ENCODE measurements at regions not wholly inside any gene's neighbourhood (a gene's known extent, or its start where the extent isn't known, plus 50 kb on each side); places are given as distances from the start of the nearest gene placed in this dataset.

DNA sequence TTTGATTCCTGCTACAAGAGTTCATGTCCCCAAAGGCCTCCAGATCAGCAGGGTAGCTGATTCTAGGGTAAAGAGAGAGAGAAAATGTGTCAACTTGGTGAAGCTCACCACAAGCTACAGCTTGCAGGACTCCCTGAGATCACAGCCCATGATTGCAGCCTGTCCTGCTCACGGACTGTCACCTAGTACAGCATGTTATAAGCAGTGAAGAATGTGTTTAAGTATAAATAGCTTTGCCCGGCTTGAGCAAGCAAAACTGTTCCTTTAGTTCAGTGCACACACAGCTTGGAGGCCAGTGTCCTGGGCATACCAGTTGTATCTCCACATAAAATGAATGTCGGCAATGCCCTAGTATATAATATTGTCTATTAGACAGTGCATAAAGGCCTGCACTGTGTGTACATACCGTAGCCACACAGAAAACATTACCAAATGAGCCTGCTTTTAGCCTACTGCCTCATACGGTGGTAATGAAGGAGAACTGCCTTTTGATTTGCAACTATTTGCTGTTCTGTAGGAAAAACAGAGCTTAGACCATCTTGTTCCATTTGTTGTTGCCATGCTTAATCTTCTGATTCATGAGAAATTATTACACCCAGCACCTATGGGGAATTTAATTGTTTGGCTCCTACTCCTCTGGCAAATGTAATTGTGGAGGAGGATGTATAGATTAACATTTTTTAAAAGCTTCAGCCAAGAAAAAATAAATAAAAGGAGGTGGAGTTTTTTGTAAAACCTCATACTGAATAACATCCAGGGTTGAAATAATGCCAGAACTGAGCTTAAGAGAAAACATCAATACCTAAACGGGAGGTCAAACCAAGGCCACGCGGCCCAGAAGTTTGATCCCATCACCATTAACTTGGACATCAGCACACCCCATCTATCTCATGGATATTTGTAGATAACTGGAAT lies 108.1 kb upstream of the G2E3 start:
- H3K9ac ChIP-seq (ENCODE audit: low read length in 3 of 3) = no peak overlapping the region
- intact Hi-C loops (cut with DNase I) = no loop called here
- H3K4me1 ChIP-seq (ENCODE audit: control insufficient read depth in 2 of 3, insufficient read depth in 2 of 3, low read depth in 1 of 3, low read length in 3 of 3) = peaks cover 0 to 3% (median 0%) of the 10 kb centered on the region in 3 donors
- TF ChIP-seq, protein P1, sequence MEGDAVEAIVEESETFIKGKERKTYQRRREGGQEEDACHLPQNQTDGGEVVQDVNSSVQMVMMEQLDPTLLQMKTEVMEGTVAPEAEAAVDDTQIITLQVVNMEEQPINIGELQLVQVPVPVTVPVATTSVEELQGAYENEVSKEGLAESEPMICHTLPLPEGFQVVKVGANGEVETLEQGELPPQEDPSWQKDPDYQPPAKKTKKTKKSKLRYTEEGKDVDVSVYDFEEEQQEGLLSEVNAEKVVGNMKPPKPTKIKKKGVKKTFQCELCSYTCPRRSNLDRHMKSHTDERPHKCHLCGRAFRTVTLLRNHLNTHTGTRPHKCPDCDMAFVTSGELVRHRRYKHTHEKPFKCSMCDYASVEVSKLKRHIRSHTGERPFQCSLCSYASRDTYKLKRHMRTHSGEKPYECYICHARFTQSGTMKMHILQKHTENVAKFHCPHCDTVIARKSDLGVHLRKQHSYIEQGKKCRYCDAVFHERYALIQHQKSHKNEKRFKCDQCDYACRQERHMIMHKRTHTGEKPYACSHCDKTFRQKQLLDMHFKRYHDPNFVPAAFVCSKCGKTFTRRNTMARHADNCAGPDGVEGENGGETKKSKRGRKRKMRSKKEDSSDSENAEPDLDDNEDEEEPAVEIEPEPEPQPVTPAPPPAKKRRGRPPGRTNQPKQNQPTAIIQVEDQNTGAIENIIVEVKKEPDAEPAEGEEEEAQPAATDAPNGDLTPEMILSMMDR (IDR thresholded peaks at IDR 0.05; ENCODE audit: borderline replicate concordance, extremely low read depth, insufficient read depth) = no peak
- H3K27ac ChIP-seq (ENCODE audit: low read depth in 2 of 2, low read length in 2 of 2) = no peak overlapping the region
- DNase-seq (peak in 1 of 5 donors; percentile 13), FAIRE-seq (no peak)
- no peak overlapping the region for H3K4me3 ChIP-seq (ENCODE audit: low read length in 3 of 3)
- H3K27me3 ChIP-seq (ENCODE audit: control insufficient read depth, insufficient read depth, low read length) = no peaks in the 10 kb centered on the region
- no peaks in the 10 kb centered on the region for H3K9me3 ChIP-seq (ENCODE audit: control insufficient read depth in 2 of 3, insufficient read depth in 1 of 3, low read length in 3 of 3)
- no peaks in the 10 kb centered on the region for H3K36me3 ChIP-seq (ENCODE audit: control insufficient read depth in 2 of 3, insufficient read depth in 3 of 3, low read length in 3 of 3)

DNA sequence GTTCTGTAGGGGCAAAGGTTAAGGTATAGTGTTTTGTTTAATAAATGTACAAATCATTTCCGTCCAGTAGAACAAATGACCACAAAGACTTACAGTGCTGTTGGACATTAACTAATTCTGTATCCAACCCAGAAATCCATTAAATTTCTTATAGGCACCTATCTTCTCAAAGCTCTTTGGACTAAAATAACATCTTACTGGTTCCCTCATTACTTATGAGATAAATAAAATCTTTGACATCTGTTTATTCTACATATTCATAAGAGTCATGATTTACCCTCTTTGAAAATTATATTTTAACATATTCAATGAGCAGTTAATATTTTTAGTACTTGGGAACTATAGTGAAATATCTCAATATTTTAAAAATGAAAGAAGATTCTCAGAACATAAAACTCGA lies 102.7 kb upstream of the G2E3 start:
- Histone ChIP-seq H3K4me1 (ENCODE audit: control insufficient read depth in 2 of 3, insufficient read depth in 2 of 3, low read depth in 1 of 3, low read length in 3 of 3) (no peaks in the 10 kb centered on the region), H3K9me3 (ENCODE audit: control insufficient read depth in 2 of 3, insufficient read depth in 1 of 3, low read length in 3 of 3) (no peaks in the 10 kb centered on the region), H3K9ac (ENCODE audit: low read length in 3 of 3) (no peak overlapping the region), H3K27ac (ENCODE audit: low read depth in 2 of 2, low read length in 2 of 2) (no peak overlapping the region), H3K4me3 (ENCODE audit: low read length in 3 of 3) (no peak overlapping the region), H3K27me3 (ENCODE audit: control insufficient read depth, insufficient read depth, low read length) (no peaks in the 10 kb centered on the region), H3K36me3 (ENCODE audit: control insufficient read depth in 2 of 3, insufficient read depth in 3 of 3, low read length in 3 of 3) (no peaks in the 10 kb centered on the region)
- intact Hi-C loops (cut with DNase I) = no loop called here
- TF ChIP-seq, protein P1 (IDR thresholded peaks at IDR 0.05; ENCODE audit: borderline replicate concordance, extremely low read depth, insufficient read depth) = no peak
- FAIRE-seq = no peak
- no peak for DNase-seq

DNA sequence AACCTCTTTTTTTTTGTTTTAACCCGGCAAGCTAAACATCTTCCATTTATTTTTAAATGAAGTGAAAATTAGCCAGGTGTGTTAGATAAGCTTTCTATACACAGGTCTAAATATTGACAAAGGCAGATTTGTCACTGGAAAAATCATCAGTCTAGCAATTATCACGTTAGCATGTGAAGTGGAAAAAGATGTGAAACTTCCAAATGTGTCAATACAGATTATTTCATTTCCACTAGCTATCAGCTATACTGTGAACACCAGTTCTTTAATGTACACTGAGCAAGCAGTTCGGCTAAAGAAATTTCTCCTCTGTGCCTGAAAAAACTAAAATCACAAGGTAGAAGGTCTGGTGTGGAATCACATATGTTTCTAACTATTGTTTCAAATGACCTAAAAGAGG lies 96.6 kb upstream of the G2E3 start:
- TF ChIP-seq, protein P1 (IDR thresholded peaks at IDR 0.05; ENCODE audit: borderline replicate concordance, extremely low read depth, insufficient read depth) = no peak
- DNase-seq (no peak), FAIRE-seq (no peak)
- no peak overlapping the region for H3K4me3 ChIP-seq (ENCODE audit: low read length in 3 of 3)
- H3K27ac ChIP-seq (ENCODE audit: low read depth in 2 of 2, low read length in 2 of 2) = no peak overlapping the region
- intact Hi-C loops (cut with DNase I) = no loop called here
- no peaks in the 10 kb centered on the region for H3K4me1 ChIP-seq (ENCODE audit: control insufficient read depth in 2 of 3, insufficient read depth in 2 of 3, low read depth in 1 of 3, low read length in 3 of 3)
- no peak overlapping the region for H3K9ac ChIP-seq (ENCODE audit: low read length in 3 of 3)
- no peaks in the 10 kb centered on the region for H3K27me3 ChIP-seq (ENCODE audit: control insufficient read depth, insufficient read depth, low read length)
- H3K9me3 ChIP-seq (ENCODE audit: control insufficient read depth in 2 of 3, insufficient read depth in 1 of 3, low read length in 3 of 3) = no peaks in the 10 kb centered on the region
- H3K36me3 ChIP-seq (ENCODE audit: control insufficient read depth in 2 of 3, insufficient read depth in 3 of 3, low read length in 3 of 3) = no peaks in the 10 kb centered on the region
